ENCODE measurements at regions not wholly inside any gene's neighbourhood (a gene's known extent, or its start where the extent isn't known, plus 50 kb on each side); places are given as distances from the start of the nearest gene placed in this dataset.

DNA sequence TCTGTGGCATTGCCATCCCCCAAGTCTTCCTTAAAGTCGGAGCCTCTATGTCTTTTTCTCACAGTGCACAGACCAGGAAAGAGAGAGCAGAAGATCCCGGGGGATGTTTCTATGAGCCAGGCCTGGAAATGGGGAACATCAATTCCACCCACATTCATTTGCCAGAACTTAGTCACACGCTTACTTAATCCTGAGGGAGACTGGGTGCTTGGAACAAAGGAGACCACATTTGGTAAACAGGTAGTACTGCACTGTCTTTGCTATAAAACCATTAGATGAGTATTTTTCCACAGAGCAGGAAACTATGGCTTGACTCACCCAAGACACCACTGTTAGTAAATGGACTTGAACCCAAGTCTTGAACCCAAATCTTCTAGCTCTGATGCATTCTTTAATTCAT is 60.7 kb upstream of the CTTNBP2NL start:
- no peak overlapping the region for H4K91ac ChIP-seq (ENCODE audit: insufficient read length, low read depth, low read length)
- no peak overlapping the region for H3K23ac ChIP-seq (ENCODE audit: insufficient read length, low read depth, low read length)
- no peak overlapping the region for H2AFZ ChIP-seq (ENCODE audit: low read length)
- Mint-ChIP-seq H3K27ac (no peak overlapping the region; a peak in 1 of 7 replicates), H3K4me3 (no peak overlapping the region), H3K9me3 (peaks cover 3 to 5% of the 10 kb centered on the region in 2 experiments; a peak in 2 of 5 replicates), H3K36me3 (ENCODE audit: insufficient read depth in 1 of 3, low read depth in 3 of 3) (peaks cover 0 to 2% (median 0%) of the 10 kb centered on the region in 3 experiments; a peak in 1 of 7 replicates), H3K4me1 (peaks cover 0 to 2% of the 10 kb centered on the region in 2 experiments; a peak in 1 of 4 replicates), H3K27me3 (ENCODE audit: low read depth) (peaks cover 4% of the 10 kb centered on the region)
- TF ChIP-seq CTCF (conservative IDR thresholded peaks at IDR 0.05): no peak
- no peak for DNase-seq
- no peak overlapping the region for H3T11ph ChIP-seq (ENCODE audit: low read length)
- H3K79me1 ChIP-seq (ENCODE audit: insufficient read depth, low read depth, low read length, poor library complexity, severe bottlenecking): no peaks in the 10 kb centered on the region
- H3K9ac ChIP-seq (ENCODE audit: extremely low read depth, insufficient read length, low read length): no peak overlapping the region
- H3K56ac ChIP-seq (ENCODE audit: insufficient read length, low read depth, low read length): no peak overlapping the region
- no peak overlapping the region for H3K18ac ChIP-seq (ENCODE audit: insufficient read length, low read depth, low read length)
- H4K5ac ChIP-seq (ENCODE audit: insufficient read length, low read depth, low read length): no peak overlapping the region
- no peaks in the 10 kb centered on the region for H3K27me3 ChIP-seq (ENCODE audit: insufficient read depth, low read length)
- H3K4me2 ChIP-seq (ENCODE audit: insufficient read depth, insufficient read length, low read length): no peak overlapping the region
- H2BK5ac ChIP-seq (ENCODE audit: insufficient read length, low read length): no peak overlapping the region
- H3K79me2 ChIP-seq (ENCODE audit: insufficient read depth, low read length): no peaks in the 10 kb centered on the region
- no peak overlapping the region for H2AK5ac ChIP-seq (ENCODE audit: insufficient read length, low read length)
- no peaks in the 10 kb centered on the region for H3K9me3 ChIP-seq (ENCODE audit: control insufficient read depth, low read depth, low read length)
- WGBS (ENCODE audit: extremely low coverage, insufficient read length, low lambda C conversion rate): no CpG with 5 or more reads among the region's 3 CpGs
- H3K23me2 ChIP-seq (ENCODE audit: insufficient read length, low read depth, low read length, poor library complexity, severe bottlenecking): no peaks in the 10 kb centered on the region
- H2BK12ac ChIP-seq (ENCODE audit: insufficient read length, low read depth, low read length): no peak overlapping the region
- no peaks in the 10 kb centered on the region for H4K20me1 ChIP-seq (ENCODE audit: control insufficient read depth, insufficient read depth, insufficient read length)
- H3K4ac ChIP-seq (ENCODE audit: low read depth, low read length): no peak overlapping the region
- no peak overlapping the region for H3K14ac ChIP-seq (ENCODE audit: insufficient read depth, low read length)
- no peak overlapping the region for H3K27ac ChIP-seq (ENCODE audit: insufficient read length, low read depth, low read length)
- no peak overlapping the region for H2BK20ac ChIP-seq (ENCODE audit: low read depth, low read length, poor library complexity, severe bottlenecking)
- H2BK15ac ChIP-seq (ENCODE audit: low read depth, low read length): no peak overlapping the region
- H3K4me1 ChIP-seq (ENCODE audit: insufficient read depth, low read length): no peaks in the 10 kb centered on the region
- no peak overlapping the region for H2BK120ac ChIP-seq (ENCODE audit: low read depth, low read length, poor library complexity, severe bottlenecking)
- H4K8ac ChIP-seq (replicated peaks; ENCODE audit: insufficient read length, low read depth, low read length): no peak overlapping the region

All from H9 (cell line).